Tongue (tissue), 1 donor: ENCODE measurements at regions not wholly inside any gene's neighbourhood (a gene's known extent, or its start where the extent isn't known, plus 50 kb on each side); places are given as distances from the start of the nearest gene placed in this dataset.

Experiments
- DNase-seq: peaks from one replicate; pipeline ENCODE4 v3.0.0-alpha.2; 2015

GRCh38 chr1:94734963-94735901 lies 84.9 kb upstream of the SLC44A3 start:
- peak; percentile 48 for DNase-seq

GRCh38 chr1:94731891-94732290 lies 88.3 kb upstream of the SLC44A3 start:
- no peak for DNase-seq

GRCh38 chr1:94730450-94730849 lies 89.7 kb upstream of the SLC44A3 start:
- no peak for DNase-seq

- no peak for DNase-seq
Measured at GRCh38 chr1:94729267-94729666, 90.9 kb upstream of the SLC44A3 start.

- DNase-seq = peak; percentile 54
Measured at GRCh38 chr1:94727846-94728715, 92.1 kb upstream of the SLC44A3 start.

GRCh38 chr1:94726981-94727685 lies 93.0 kb upstream of the SLC44A3 start:
- no peak for DNase-seq

- no peak for DNase-seq
Measured at GRCh38 chr1:94725566-94725965, 94.6 kb upstream of the SLC44A3 start.

GRCh38 chr1:94723894-94724293 lies 96.3 kb upstream of the SLC44A3 start:
- DNase-seq = no peak

GRCh38 chr1:94723463-94723862 lies 96.7 kb upstream of the SLC44A3 start:
- no peak for DNase-seq

GRCh38 chr1:94722181-94722580 lies 98.0 kb upstream of the SLC44A3 start:
- no peak for DNase-seq

GRCh38 chr1:94721240-94721639 lies 98.9 kb upstream of the SLC44A3 start:
- DNase-seq = no peak

- no peak for DNase-seq
Measured at GRCh38 chr1:94719926-94720793, 100.0 kb upstream of the SLC44A3 start.

GRCh38 chr1:94716965-94717364 lies 103.2 kb upstream of the SLC44A3 start:
- DNase-seq = no peak

GRCh38 chr1:94715321-94715720 lies 104.8 kb upstream of the SLC44A3 start:
- no peak for DNase-seq

GRCh38 chr1:94714552-94714951 lies 105.6 kb upstream of the SLC44A3 start:
- DNase-seq = no peak

- DNase-seq = no peak
Measured at GRCh38 chr1:94714152-94714551, 106.0 kb upstream of the SLC44A3 start.

GRCh38 chr1:94713472-94714141 lies 106.5 kb upstream of the SLC44A3 start:
- DNase-seq = peak; percentile 54

GRCh38 chr1:94709891-94710581 lies 110.1 kb upstream of the SLC44A3 start:
- no peak for DNase-seq

GRCh38 chr1:94708811-94709210 lies 111.3 kb upstream of the SLC44A3 start:
- DNase-seq = no peak

GRCh38 chr1:94708299-94708685 lies 111.9 kb upstream of the SLC44A3 start:
- no peak for DNase-seq
